T-cell (primary cell): ENCODE measurements at regions not wholly inside any gene's neighbourhood (a gene's known extent, or its start where the extent isn't known, plus 50 kb on each side); places are given as distances from the start of the nearest gene placed in this dataset.

Source experiments
- ATAC-seq, 4 experiments: fragments of 200-7000 bp in 3 of 4; fragments of 150-1000 bp in 1 of 4; cut with Tn5 transposase; replicated peaks in 1 of 4; 1 replicate in 3 of 4; 2 replicates in 1 of 4; pipeline ENCODE4 v1.10.0; 2021; ENCODE audit warnings: moderate library complexity in 3 of 4, mild to moderate bottlenecking in 2 of 4, moderate number of reproducible peaks in 1 of 4
- CTCF ChIA-PET, 2 donors: fragments of 300-600 bp; sonication (Branson Sonifier 250); formaldehyde crosslinking; loops; one replicate each; lab custom pipeline; 2022; ENCODE audit warnings: antibody characterized with exemption in 2 of 2; lab: Charles Lee
- POLR2A ChIA-PET, 2 donors: fragments of 300-600 bp; sonication (Branson Sonifier 250); formaldehyde crosslinking; loops; one replicate each; lab custom pipeline; 2022; ENCODE audit warnings: antibody characterized with exemption in 2 of 2; lab: Charles Lee
- DNase-seq, 35 experiments: peaks; one replicate each; pipeline versions ENCODE4 v3.0.0 to v3.0.0-alpha.2; 2013 to 2023
- H3K27ac ChIP-seq: one replicate; pipeline ENCODE4 v1.5.1; 2013; ENCODE audit warnings: low read length
- H3K27me3 ChIP-seq, 2 experiments: replicated peaks in 1 of 2; 1 replicate in 1 of 2; 2 replicates in 1 of 2; pipeline versions ENCODE4 v1.6.1 to v1.7.0; 2013; ENCODE audit warnings: low read length in 1 of 2, mixed read lengths in 1 of 2; ENCODE audit not compliant: control insufficient read depth in 2 of 2, insufficient read depth in 2 of 2; ENCODE audit errors: extremely low read depth in 1 of 2
- H3K36me3 ChIP-seq, 2 donors: 1 replicate in 1 of 2; 2 replicates in 1 of 2; pipeline versions ENCODE4 v1.6.1 to v1.7.0; 2013; ENCODE audit warnings: low read length in 1 of 2; ENCODE audit not compliant: control insufficient read depth in 2 of 2, insufficient read depth in 1 of 2; ENCODE audit errors: extremely low read depth in 1 of 2
- H3K4me1 ChIP-seq, 2 experiments: 1 replicate in 1 of 2; 2 replicates in 1 of 2; pipeline versions ENCODE4 v1.6.1 to v1.7.0; 2013; ENCODE audit warnings: low read length in 2 of 2, mixed read lengths in 1 of 2; ENCODE audit not compliant: insufficient read depth in 2 of 2, control insufficient read depth in 1 of 2; ENCODE audit errors: extremely low read depth in 1 of 2
- H3K4me3 ChIP-seq, 2 donors: 1 replicate in 1 of 2; 2 replicates in 1 of 2; pipeline versions ENCODE4 v1.5.1 to v1.7.0; 2013; ENCODE audit warnings: mild to moderate bottlenecking in 2 of 2, low read length in 1 of 2, moderate library complexity in 1 of 2; ENCODE audit not compliant: control insufficient read depth in 1 of 2; ENCODE audit errors: extremely low read depth in 1 of 2
- H3K9me3 ChIP-seq: 2 replicates; pipeline ENCODE4 v1.7.0; 2013
- H3K27ac Mint-ChIP-seq, 2 donors: one replicate each; pipeline ENCODE4 v1.8.0; 2020 to 2021; ENCODE audit warnings: mild to moderate bottlenecking in 2 of 2, mixed read lengths in 2 of 2
- H3K27me3 Mint-ChIP-seq, 2 donors: one replicate each; pipeline ENCODE4 v1.8.0; 2021 to 2022; ENCODE audit warnings: mixed read lengths in 2 of 2
- H3K36me3 Mint-ChIP-seq: one replicate; pipeline ENCODE4 v1.8.0; 2021; ENCODE audit warnings: mixed read lengths
- H3K4me1 Mint-ChIP-seq, 3 donors: one replicate each; pipeline ENCODE4 v1.8.0; 2020 to 2022; ENCODE audit warnings: mixed read lengths in 3 of 3, mild to moderate bottlenecking in 1 of 3
- H3K4me3 Mint-ChIP-seq, 3 donors: one replicate each; pipeline ENCODE4 v1.8.0; 2020 to 2022; ENCODE audit warnings: mild to moderate bottlenecking in 3 of 3, mixed read lengths in 3 of 3, moderate library complexity in 3 of 3
- H3K9me3 Mint-ChIP-seq, 3 donors: one replicate each; pipeline ENCODE4 v1.8.0; 2020 to 2022; ENCODE audit warnings: mixed read lengths in 3 of 3
- WGBS: methylation state at CpG from one replicate; pipeline ENCODE4 v1.1.5; 2013; ENCODE audit warnings: missing lambda C conversion rate; ENCODE audit not compliant: insufficient coverage; 5-methylcytosine and 5-hydroxymethylcytosine counted together

DNA sequence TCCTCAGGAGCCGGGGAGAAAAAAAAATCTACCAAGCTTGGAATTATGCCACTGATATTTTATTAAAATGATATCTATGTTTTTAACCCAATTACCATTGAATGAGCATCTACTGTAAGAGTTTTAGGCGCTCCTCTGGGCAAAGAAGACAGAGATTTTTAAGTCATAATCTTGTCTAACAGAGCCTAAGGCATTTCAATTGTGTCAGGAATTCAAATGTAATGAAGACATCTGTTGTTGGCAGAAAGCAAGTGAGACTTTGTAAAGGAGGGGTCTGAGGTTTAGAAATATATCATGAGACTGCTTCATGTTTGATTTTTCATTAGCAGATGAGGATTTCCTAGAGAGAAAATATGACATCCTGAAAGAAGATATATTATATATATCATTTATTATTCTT, 1158.1 kb downstream of the FSTL5 start:
- CTCF ChIA-PET: no interaction called here

DNA sequence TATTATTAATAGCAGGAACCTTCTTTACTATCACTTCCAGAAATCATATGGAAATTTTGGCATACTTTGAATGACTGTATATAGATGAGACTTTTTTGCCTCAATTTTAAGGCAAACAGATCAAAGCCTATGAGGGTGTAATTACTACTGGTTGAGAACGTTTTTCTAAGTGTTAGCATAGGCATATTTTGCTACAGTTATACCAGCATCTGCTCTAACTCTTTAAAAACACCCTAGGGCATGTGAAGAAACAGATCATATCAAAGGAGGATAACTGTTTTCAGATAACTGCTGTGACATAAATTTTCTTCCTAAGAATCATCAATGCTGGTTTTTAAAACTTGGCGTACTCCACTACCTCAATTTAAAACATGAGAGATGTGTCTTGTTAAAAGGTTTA, 1155.3 kb downstream of the FSTL5 start:
- Mint-ChIP-seq H3K27ac (no peak overlapping the region), H3K4me3 (no peak overlapping the region), H3K4me1 (no peaks in the 10 kb centered on the region), H3K36me3 (no peaks in the 10 kb centered on the region), H3K27me3 (no peaks in the 10 kb centered on the region), H3K9me3 (peaks cover 3 to 9% (median 4%) of the 10 kb centered on the region in 3 donors)
- H3K4me3 ChIP-seq: no peak overlapping the region
- no peaks in the 10 kb centered on the region for H3K4me1 ChIP-seq
- POLR2A ChIA-PET: no interaction called here
- CTCF ChIA-PET: no interaction called here
- no peaks in the 10 kb centered on the region for H3K36me3 ChIP-seq
- H3K9me3 ChIP-seq: no peaks in the 10 kb centered on the region
- no CpG with 5 or more reads among the region's 2 CpGs for WGBS
- no peaks in the 10 kb centered on the region for H3K27me3 ChIP-seq
- ATAC-seq (no peak), DNase-seq (no peak)
- H3K27ac ChIP-seq: no peak overlapping the region

More for the DNA sequence above, 1158.1 kb downstream of the FSTL5 start:
- no peak overlapping the region for H3K4me3 Mint-ChIP-seq
- no peaks in the 10 kb centered on the region for H3K36me3 Mint-ChIP-seq
- no peaks in the 10 kb centered on the region for H3K4me1 Mint-ChIP-seq
- H3K27me3 Mint-ChIP-seq: no peaks in the 10 kb centered on the region
- no peaks in the 10 kb centered on the region for H3K27me3 ChIP-seq
- peaks cover 3 to 14% (median 5%) of the 10 kb centered on the region in 3 donors for H3K9me3 Mint-ChIP-seq
- no peaks in the 10 kb centered on the region for H3K4me1 ChIP-seq
- H3K9me3 ChIP-seq: no peaks in the 10 kb centered on the region
- H3K4me3 ChIP-seq: no peak overlapping the region
- POLR2A ChIA-PET: no interaction called here
- ATAC-seq (no peak), DNase-seq (no peak)
- no peak overlapping the region for H3K27ac Mint-ChIP-seq
- no CpG with 5 or more reads among the region's 2 CpGs for WGBS
- H3K27ac ChIP-seq: no peak overlapping the region
- no peaks in the 10 kb centered on the region for H3K36me3 ChIP-seq

DNA sequence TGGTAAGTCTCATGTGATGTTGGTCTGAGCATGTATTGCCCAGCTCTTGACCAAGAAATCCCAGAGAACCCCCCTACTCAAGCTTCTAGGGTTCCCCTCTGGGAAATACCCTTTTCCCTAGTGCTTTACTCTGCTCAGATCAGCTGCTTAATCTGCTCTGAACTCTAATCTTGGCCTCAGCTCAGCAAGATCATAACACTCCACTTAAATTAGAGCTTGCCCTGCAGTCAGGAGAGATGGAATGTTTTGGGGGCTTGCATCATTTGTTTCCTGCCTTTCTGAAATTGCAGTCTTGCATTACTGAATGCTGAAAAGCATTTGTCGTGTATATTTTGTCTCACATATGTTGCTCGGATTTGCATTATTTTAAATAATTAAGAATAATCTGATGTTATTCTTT, 1153.6 kb downstream of the FSTL5 start:
- H3K27me3 Mint-ChIP-seq: no peaks in the 10 kb centered on the region
- ChIA-PET CTCF (no interaction called here), POLR2A (no interaction called here)
- no peak for DNase-seq
- peaks cover 5 to 9% (median 8%) of the 10 kb centered on the region in 3 donors for H3K9me3 Mint-ChIP-seq
- Histone ChIP-seq H3K9me3 (peaks cover 2% of the 10 kb centered on the region), H3K4me1 (no peaks in the 10 kb centered on the region), H3K27me3 (no peaks in the 10 kb centered on the region), H3K4me3 (no peak overlapping the region), H3K36me3 (no peaks in the 10 kb centered on the region), H3K27ac (no peak overlapping the region)
- no peaks in the 10 kb centered on the region for H3K4me1 Mint-ChIP-seq
- no peak overlapping the region for H3K27ac Mint-ChIP-seq
- no CpG with 5 or more reads among the region's 2 CpGs for WGBS
- no peak for ATAC-seq
- H3K4me3 Mint-ChIP-seq: no peak overlapping the region
- no peaks in the 10 kb centered on the region for H3K36me3 Mint-ChIP-seq
